Small intestine (tissue), 7 donors: ENCODE measurements at regions not wholly inside any gene's neighbourhood (a gene's known extent, or its start where the extent isn't known, plus 50 kb on each side); places are given as distances from the start of the nearest gene placed in this dataset.

ENCODE experiments used
- DNase-seq, 2 donors: peaks; one replicate each; pipeline versions ENCODE4 v3.0.0 to v3.0.0-alpha.2; 2013
- FAIRE-seq: peaks from 2 replicates; lab custom pipeline; 2012; peaks lifted over from hg19 to GRCh38; lab: Jason Lieb, UNC
- H3K27ac ChIP-seq, 3 donors: one replicate each; pipeline ENCODE4 v1.5.1; 2013; ENCODE audit warnings: low read length in 2 of 3, mild to moderate bottlenecking in 2 of 3, control low read depth in 1 of 3, inconsistent platforms in 1 of 3, low read depth in 1 of 3, moderate library complexity in 1 of 3
- H3K27me3 ChIP-seq, 3 donors: one replicate each; pipeline ENCODE4 v1.6.1; 2013; ENCODE audit warnings: low read length in 3 of 3, inconsistent platforms in 1 of 3; ENCODE audit not compliant: control insufficient read depth in 3 of 3, insufficient read depth in 3 of 3
- H3K36me3 ChIP-seq, 3 donors: one replicate each; pipeline ENCODE4 v1.6.1; 2013; ENCODE audit warnings: low read length in 3 of 3, inconsistent platforms in 1 of 3, low read depth in 1 of 3, mild to moderate bottlenecking in 1 of 3, moderate library complexity in 1 of 3; ENCODE audit not compliant: control insufficient read depth in 3 of 3, insufficient read depth in 2 of 3
- H3K4me1 ChIP-seq, 3 donors: one replicate each; pipeline ENCODE4 v1.6.1; 2013; ENCODE audit warnings: low read length in 2 of 3, inconsistent platforms in 1 of 3, low read depth in 1 of 3, mild to moderate bottlenecking in 1 of 3, moderate library complexity in 1 of 3; ENCODE audit not compliant: control insufficient read depth in 3 of 3, insufficient read depth in 2 of 3
- H3K4me3 ChIP-seq, 3 donors: one replicate each; pipeline ENCODE4 v1.5.1; 2013; ENCODE audit warnings: low read length in 3 of 3, control low read depth in 1 of 3, inconsistent platforms in 1 of 3, low read depth in 1 of 3, mild to moderate bottlenecking in 1 of 3, moderate library complexity in 1 of 3
- H3K9me3 ChIP-seq, 2 donors: one replicate each; pipeline ENCODE4 v1.6.1; 2013; ENCODE audit warnings: low read depth in 1 of 2, low read length in 1 of 2; ENCODE audit not compliant: control insufficient read depth in 2 of 2, insufficient read depth in 1 of 2
- WGBS, 3 donors: extraction: QIAGEN DNeasy Blood & Tissue Kit; methylation state at CpG; one replicate each; pipeline ENCODE4 v1.1.7; 2013; 5-methylcytosine and 5-hydroxymethylcytosine counted together
- donor health status: healthy with polysubstance abuse.
- donor health status: control.
- donor health status: control.
- donor health status: Bipolar disorder and iron deficiency.
- donor health status: healthy.

- H3K36me3 ChIP-seq = no peaks in the 10 kb centered on the region
- no peaks in the 10 kb centered on the region for H3K27me3 ChIP-seq
- no peaks in the 10 kb centered on the region for H3K9me3 ChIP-seq
- 36 to 75% (median 65%) methylated on average over 2 of the region's 2 CpGs for WGBS, 3 donors
- no peaks in the 10 kb centered on the region for H3K4me1 ChIP-seq
- no peak overlapping the region for H3K4me3 ChIP-seq
- DNase-seq (no peak), FAIRE-seq (no peak)
- H3K27ac ChIP-seq = no peak overlapping the region
These were observed 236.5 kb downstream of the MAGEB17 start for GRCh38 chrX:16403808-16404207.

GRCh38 chrX:16416588-16416987, 233.4 kb upstream of the S100G start:
- WGBS, 3 donors = 83 to 94% (median 89%) methylated on average over 1 of the region's 1 CpG
- Histone ChIP-seq H3K9me3 (no peaks in the 10 kb centered on the region), H3K27ac (no peak overlapping the region), H3K4me3 (no peak overlapping the region), H3K27me3 (no peaks in the 10 kb centered on the region), H3K4me1 (no peaks in the 10 kb centered on the region), H3K36me3 (no peaks in the 10 kb centered on the region)
- DNase-seq (no peak), FAIRE-seq (no peak)

- Histone ChIP-seq H3K27me3 (no peaks in the 10 kb centered on the region), H3K4me3 (no peak overlapping the region), H3K36me3 (no peaks in the 10 kb centered on the region), H3K27ac (no peak overlapping the region), H3K9me3 (peaks cover 0 to 2% of the 10 kb centered on the region in 2 donors), H3K4me1 (no peaks in the 10 kb centered on the region)
- FAIRE-seq (no peak), DNase-seq (no peak)
These were observed 231.3 kb upstream of the S100G start for GRCh38 chrX:16418650-16419049.

GRCh38 chrX:16427668-16428067, 222.3 kb upstream of the S100G start:
- no peaks in the 10 kb centered on the region for H3K36me3 ChIP-seq
- no peaks in the 10 kb centered on the region for H3K27me3 ChIP-seq
- whole genome bisulfite sequencing, 3 donors = 63 to 79% (median 67%) methylated on average over 3 of the region's 3 CpGs
- H3K4me3 ChIP-seq = no peak overlapping the region
- no peak for FAIRE-seq
- H3K4me1 ChIP-seq = no peaks in the 10 kb centered on the region
- H3K27ac ChIP-seq = no peak overlapping the region
- DNase-seq = no peak
- H3K9me3 ChIP-seq = peaks cover 0 to 2% of the 10 kb centered on the region in 2 donors

GRCh38 chrX:16429406-16429805, 220.6 kb upstream of the S100G start:
- H3K27ac ChIP-seq = no peak overlapping the region
- no peaks in the 10 kb centered on the region for H3K9me3 ChIP-seq
- WGBS, 3 donors = 82 to 84% (median 83%) methylated on average over 4 of the region's 4 CpGs
- H3K4me3 ChIP-seq = no peak overlapping the region
- H3K4me1 ChIP-seq = no peaks in the 10 kb centered on the region
- DNase-seq (no peak), FAIRE-seq (no peak)
- peaks cover 0 to 3% (median 0%) of the 10 kb centered on the region in 3 donors for H3K27me3 ChIP-seq
- H3K36me3 ChIP-seq = no peaks in the 10 kb centered on the region

GRCh38 chrX:16431266-16431665, 218.7 kb upstream of the S100G start:
- no peak overlapping the region for H3K4me3 ChIP-seq
- H3K36me3 ChIP-seq = no peaks in the 10 kb centered on the region
- H3K27ac ChIP-seq = no peak overlapping the region
- WGBS, 3 donors = 91 to 100% (median 98%) methylated on average over 1 of the region's 1 CpG
- DNase-seq (no peak), FAIRE-seq (no peak)
- no peaks in the 10 kb centered on the region for H3K4me1 ChIP-seq
- H3K27me3 ChIP-seq = peaks cover 0 to 3% (median 0%) of the 10 kb centered on the region in 3 donors
- no peaks in the 10 kb centered on the region for H3K9me3 ChIP-seq

GRCh38 chrX:16433021-16433420, 216.9 kb upstream of the S100G start:
- Histone ChIP-seq H3K36me3 (no peaks in the 10 kb centered on the region), H3K27ac (no peak overlapping the region), H3K9me3 (no peaks in the 10 kb centered on the region), H3K27me3 (peaks cover 0 to 3% (median 0%) of the 10 kb centered on the region in 3 donors), H3K4me1 (no peaks in the 10 kb centered on the region), H3K4me3 (no peak overlapping the region)
- 69 to 70% (median 70%) methylated on average over 3 of the region's 3 CpGs for WGBS, 3 donors
- no peak for FAIRE-seq
- no peak for DNase-seq

- Histone ChIP-seq H3K4me3 (no peak overlapping the region), H3K36me3 (no peaks in the 10 kb centered on the region), H3K27ac (no peak overlapping the region), H3K27me3 (peaks cover 0 to 3% (median 0%) of the 10 kb centered on the region in 3 donors), H3K9me3 (no peaks in the 10 kb centered on the region), H3K4me1 (no peaks in the 10 kb centered on the region)
- no peak for FAIRE-seq
- DNase-seq = no peak
- 72 to 93% (median 89%) methylated on average over 2 of the region's 2 CpGs for WGBS, 3 donors
These were observed 214.5 kb upstream of the S100G start for GRCh38 chrX:16435399-16435986.
